ENCODE measurements at regions not wholly inside any gene's neighbourhood (a gene's known extent, or its start where the extent isn't known, plus 50 kb on each side); places are given as distances from the start of the nearest gene placed in this dataset.

- no peak for TF ChIP-seq CTCF (IDR thresholded peaks at IDR 0.05; ENCODE audit: borderline replicate concordance, extremely low read depth, low read length, poor library complexity, severe bottlenecking)
- no peak for TF ChIP-seq EZH2 (IDR thresholded peaks at IDR 0.05; ENCODE audit: borderline replicate concordance, low read depth, low read length, severe bottlenecking)
These were observed 91.9 kb downstream of the CTTN start for GRCh38 chr11:70490208-70490607.
